Heart left ventricle (tissue), 16 donors: ENCODE measurements at regions not wholly inside any gene's neighbourhood (a gene's known extent, or its start where the extent isn't known, plus 50 kb on each side); places are given as distances from the start of the nearest gene placed in this dataset.

Experiments
- ATAC-seq, 4 donors: fragments of 200-7000 bp; cut with Tn5 transposase; one replicate each; pipeline ENCODE4 v1.9.1; 2020 to 2022; ENCODE audit warnings: moderate library complexity in 4 of 4, mild to moderate bottlenecking in 3 of 4, moderate number of reproducible peaks in 1 of 4
- DNase-seq, 5 donors: peaks; one replicate each; pipeline ENCODE4 v3.0.0-alpha.2; 2020
- H3K27ac ChIP-seq, 12 donors: fragments of 200-600 bp; sonication (generic) in 4 of 12; one replicate each; pipeline versions ENCODE4 v1.5.0 to v1.8.0; 2016 to 2022; ENCODE audit warnings: mild to moderate bottlenecking in 2 of 12
- H3K27me3 ChIP-seq, 9 donors: fragments of 200-600 bp; sonication (generic) in 2 of 9; one replicate each; pipeline versions ENCODE4 v1.5.1 to v1.8.0; 2016 to 2022; ENCODE audit warnings: mild to moderate bottlenecking in 3 of 9
- H3K36me3 ChIP-seq, 9 donors: fragments of 200-600 bp; sonication (generic) in 2 of 9; one replicate each; pipeline versions ENCODE4 v1.5.0 to v1.8.0; 2018 to 2022; ENCODE audit warnings: mild to moderate bottlenecking in 2 of 9
- H3K4me1 ChIP-seq, 12 donors: fragments of 200-600 bp; sonication (generic) in 4 of 12; one replicate each; pipeline versions ENCODE4 v1.5.0 to v1.8.0; 2016 to 2022; ENCODE audit warnings: mild to moderate bottlenecking in 3 of 12
- H3K4me3 ChIP-seq, 12 donors: fragments of 200-600 bp; sonication (generic) in 4 of 12; one replicate each; pipeline versions ENCODE4 v1.5.0 to v1.8.0; 2017 to 2022; ENCODE audit warnings: mild to moderate bottlenecking in 9 of 12, moderate library complexity in 4 of 12
- H3K9me3 ChIP-seq, 12 donors: fragments of 200-600 bp; sonication (generic) in 4 of 12; one replicate each; pipeline versions ENCODE4 v1.5.0 to v1.8.0; 2016 to 2022; ENCODE audit warnings: mild to moderate bottlenecking in 1 of 12
- POLR2A ChIP-seq, 2 donors: fragments of 450-650 bp; IDR thresholded peaks; one replicate each; pipeline ENCODE4 v1.6.1; 2017; ENCODE audit warnings: antibody characterized with exemption in 2 of 2, mild to moderate bottlenecking in 2 of 2, moderate library complexity in 2 of 2
- WGBS, 4 donors: extraction: QIAGEN DNeasy Blood & Tissue Kit in 2 of 4; methylation state at CpG; one replicate each; pipeline versions ENCODE4 v1.1.5 to v1.1.7; 2013 to 2018; 5-methylcytosine and 5-hydroxymethylcytosine counted together
- intact Hi-C, 10 donors: fragments of 100-400 bp; cut with DNase I; formaldehyde crosslinking; loops; one replicate each; pipeline versions ENCODE4 v1.11.1 to v1.14.2; 2022
- TF ChIP-seq, protein P1 (sequence below), 12 donors: fragments of 200-600 bp; sonication (generic) in 4 of 12; IDR thresholded peaks; one replicate each; pipeline versions ENCODE4 v1.5.0 to v1.8.0; 2018 to 2022; ENCODE audit warnings: antibody characterized with exemption in 12 of 12, mild to moderate bottlenecking in 5 of 12
- donor health status: ischemic (EF 13 %, LVEDD 7.1; RV severe dilation, severe dysfunction).
- donor health status: healthy with polysubstance abuse.
- donor health status: DM: no; HTN: yes; CAD: no.
- donor health status: DM: no; HTN: no; CAD: no.
- donor health status: ischemic (EF 25% LVEDD 6.9; RV normal size, moderate dysfunction).
- donor health status: ischemic (EF 25% LVEDD 5.7; RV mildly dilated, moderate dysfunction).
- donor health status: healthy.
- donor health status: DM: yes; HTN: yes; CAD: no.
- donor health status: ischemic (EF 35%, LVEDD 5.7; RV mildly dilated, moderate dysfunction).
- donor health status: nonischemic (EF 11% LVEDD 7.7; RV severe dilation, severe dysfunction).
- donor health status: DM: yes; HTN: yes; CAD: no.
- donor health status: PGD.
- donor health status: ischemic (EF 29% LVEDD 5.4; RV normal size, mild dysfunction).
- donor health status: nonischemic (EF 23%, LVEDD 6.1; RV moderate dilation, normal function).

DNA sequence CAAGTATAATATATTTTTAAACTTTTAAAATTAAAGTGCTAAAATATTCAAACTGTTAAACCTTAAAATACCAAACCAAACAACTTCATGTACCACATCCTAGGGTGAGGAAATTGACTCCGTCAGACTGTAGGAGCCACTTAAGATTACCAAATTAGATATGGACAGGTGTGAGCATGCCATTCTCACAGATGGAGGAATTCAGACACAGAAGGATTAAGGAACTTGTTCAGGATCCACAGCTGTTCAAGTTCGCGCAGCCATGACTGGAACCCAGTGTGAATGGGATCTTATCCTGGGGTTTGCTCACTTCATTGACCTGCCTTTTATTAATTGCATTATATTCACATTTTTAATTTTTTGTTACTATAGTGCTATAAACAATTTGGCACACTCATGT lies 224.9 kb upstream of the PCDH7 start:
- no peaks in the 10 kb centered on the region for H3K27me3 ChIP-seq
- H3K36me3 ChIP-seq = no peaks in the 10 kb centered on the region
- H3K27ac ChIP-seq = no peak overlapping the region
- WGBS, 4 donors = 76 to 84% (median 83%) methylated on average over 3 of the region's 3 CpGs
- DNase-seq (no peak), ATAC-seq (no peak)
- no peak overlapping the region for H3K4me3 ChIP-seq
- TF ChIP-seq, protein P1, sequence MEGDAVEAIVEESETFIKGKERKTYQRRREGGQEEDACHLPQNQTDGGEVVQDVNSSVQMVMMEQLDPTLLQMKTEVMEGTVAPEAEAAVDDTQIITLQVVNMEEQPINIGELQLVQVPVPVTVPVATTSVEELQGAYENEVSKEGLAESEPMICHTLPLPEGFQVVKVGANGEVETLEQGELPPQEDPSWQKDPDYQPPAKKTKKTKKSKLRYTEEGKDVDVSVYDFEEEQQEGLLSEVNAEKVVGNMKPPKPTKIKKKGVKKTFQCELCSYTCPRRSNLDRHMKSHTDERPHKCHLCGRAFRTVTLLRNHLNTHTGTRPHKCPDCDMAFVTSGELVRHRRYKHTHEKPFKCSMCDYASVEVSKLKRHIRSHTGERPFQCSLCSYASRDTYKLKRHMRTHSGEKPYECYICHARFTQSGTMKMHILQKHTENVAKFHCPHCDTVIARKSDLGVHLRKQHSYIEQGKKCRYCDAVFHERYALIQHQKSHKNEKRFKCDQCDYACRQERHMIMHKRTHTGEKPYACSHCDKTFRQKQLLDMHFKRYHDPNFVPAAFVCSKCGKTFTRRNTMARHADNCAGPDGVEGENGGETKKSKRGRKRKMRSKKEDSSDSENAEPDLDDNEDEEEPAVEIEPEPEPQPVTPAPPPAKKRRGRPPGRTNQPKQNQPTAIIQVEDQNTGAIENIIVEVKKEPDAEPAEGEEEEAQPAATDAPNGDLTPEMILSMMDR (IDR thresholded peaks at IDR 0.05) = no peak
- no peak for TF ChIP-seq POLR2A (IDR thresholded peaks at IDR 0.05)
- H3K4me1 ChIP-seq = no peaks in the 10 kb centered on the region
- intact Hi-C loops = no loop called here
- H3K9me3 ChIP-seq = peaks cover 0 to 18% (median 0%) of the 10 kb centered on the region in 12 donors

DNA sequence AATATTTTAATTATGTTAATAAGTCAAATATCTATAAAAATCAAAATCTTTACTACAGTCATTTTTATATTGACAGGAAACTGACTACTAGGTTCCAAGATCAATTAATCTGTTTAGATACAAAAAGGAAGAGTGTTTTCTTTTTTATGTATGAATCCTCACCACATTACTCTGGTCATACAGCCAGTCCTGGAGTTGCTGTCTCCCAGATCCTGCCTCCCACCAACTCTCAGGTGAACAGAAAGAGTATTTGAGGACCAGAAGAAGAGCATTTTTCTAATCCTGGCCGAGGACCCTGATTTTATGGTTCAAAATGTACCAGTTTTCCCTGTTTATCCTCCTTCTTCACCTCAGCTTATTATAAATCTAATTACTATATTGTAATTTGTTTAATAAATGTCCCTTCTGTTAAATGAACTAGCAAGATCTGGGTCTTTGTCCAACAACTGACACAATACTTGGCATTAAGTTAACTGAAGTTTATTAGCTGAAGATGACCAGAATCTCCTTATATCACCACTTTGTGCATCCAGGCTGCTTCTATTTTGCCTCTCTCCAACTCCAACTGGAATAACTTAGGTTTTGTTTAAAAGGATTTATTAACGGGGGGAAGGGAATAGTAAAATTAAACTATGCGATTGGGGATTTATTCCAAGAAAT lies 224.4 kb upstream of the PCDH7 start:
- no peaks in the 10 kb centered on the region for H3K27me3 ChIP-seq
- no peaks in the 10 kb centered on the region for H3K4me1 ChIP-seq
- DNase-seq (no peak), ATAC-seq (no peak)
- peaks cover 0 to 14% (median 0%) of the 10 kb centered on the region in 12 donors for H3K9me3 ChIP-seq
- TF ChIP-seq POLR2A (IDR thresholded peaks at IDR 0.05) = no peak
- TF ChIP-seq, protein P1 (IDR thresholded peaks at IDR 0.05) = no peak
- no peak overlapping the region for H3K27ac ChIP-seq
- 74 to 83% (median 78%) methylated on average over 3 of the region's 3 CpGs for WGBS, 4 donors
- H3K4me3 ChIP-seq = no peak overlapping the region
- H3K36me3 ChIP-seq = no peaks in the 10 kb centered on the region
- intact Hi-C loops = no loop called here

DNA sequence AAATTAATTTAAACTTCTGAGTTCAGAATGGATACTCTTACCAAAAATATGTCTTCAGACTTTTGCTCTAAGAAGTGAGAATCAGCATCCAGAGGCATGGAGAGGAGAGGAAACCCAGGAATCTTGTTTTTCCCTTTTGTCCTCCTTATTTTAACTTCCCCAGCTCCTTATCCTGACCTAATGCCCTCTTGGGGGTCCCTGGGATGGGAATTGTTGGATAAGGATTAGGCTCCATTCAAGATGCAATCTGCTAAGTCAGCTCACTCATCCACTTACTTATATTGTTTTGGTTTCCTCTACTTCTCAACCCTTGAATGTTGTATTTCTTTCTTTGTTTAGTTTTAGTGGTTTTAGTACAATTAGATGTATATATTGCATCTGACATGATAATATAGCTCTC lies 208.4 kb upstream of the PCDH7 start:
- DNase-seq (no peak), ATAC-seq (no peak)
- Histone ChIP-seq H3K9me3 (peaks cover 0 to 7% (median 0%) of the 10 kb centered on the region in 12 donors), H3K4me3 (no peak overlapping the region), H3K27ac (no peak overlapping the region), H3K4me1 (no peaks in the 10 kb centered on the region), H3K36me3 (no peaks in the 10 kb centered on the region), H3K27me3 (no peaks in the 10 kb centered on the region)
- TF ChIP-seq POLR2A (IDR thresholded peaks at IDR 0.05) = no peak
- TF ChIP-seq, protein P1 (IDR thresholded peaks at IDR 0.05) = no peak
- intact Hi-C loops = no loop called here

GRCh38 chr4:30518211-30518610 lies 202.0 kb upstream of the PCDH7 start:
- DNase-seq (no peak), ATAC-seq (no peak)
- 26 to 35% (median 34%) methylated on average over 2 of the region's 2 CpGs for WGBS, 4 donors
- TF ChIP-seq POLR2A (IDR thresholded peaks at IDR 0.05) = no peak
- TF ChIP-seq, protein P1 (IDR thresholded peaks at IDR 0.05) = no peak
- peaks cover 0 to 13% (median 0%) of the 10 kb centered on the region in 12 donors for H3K9me3 ChIP-seq
- H3K27me3 ChIP-seq = no peaks in the 10 kb centered on the region
- no peaks in the 10 kb centered on the region for H3K4me1 ChIP-seq
- intact Hi-C loops = no loop called here
- H3K4me3 ChIP-seq = no peak overlapping the region
- H3K36me3 ChIP-seq = no peaks in the 10 kb centered on the region
- H3K27ac ChIP-seq = no peak overlapping the region
